ES-I3 (cell line): ENCODE measurements at regions not wholly inside any gene's neighbourhood (a gene's known extent, or its start where the extent isn't known, plus 50 kb on each side); places are given as distances from the start of the nearest gene placed in this dataset.
"Not testable (repeated sequence)": the region's sequence is repeated elsewhere in the genome, so short reads cannot be mapped to it uniquely, and the experiment has no call there.

Experiments
- H3K36me3 ChIP-seq: 2 replicates; pipeline ENCODE4 v1.6.1; 2013; ENCODE audit warnings: mild to moderate bottlenecking, low read length, control low read depth, moderate library complexity; ENCODE audit not compliant: insufficient read depth
- H3K4me1 ChIP-seq: 2 replicates; pipeline ENCODE4 v1.6.1; 2013; ENCODE audit warnings: mild to moderate bottlenecking, control low read depth, low read length; ENCODE audit not compliant: insufficient read depth
- H3K9ac ChIP-seq: 2 replicates; pipeline ENCODE4 v1.6.1; 2013; ENCODE audit warnings: low read depth, mild to moderate bottlenecking, low read length, moderate library complexity
- H3K9me3 ChIP-seq: 2 replicates; pipeline ENCODE4 v1.6.1; 2013; ENCODE audit warnings: mild to moderate bottlenecking, low read length, moderate library complexity; ENCODE audit not compliant: control insufficient read depth, insufficient read depth

DNA sequence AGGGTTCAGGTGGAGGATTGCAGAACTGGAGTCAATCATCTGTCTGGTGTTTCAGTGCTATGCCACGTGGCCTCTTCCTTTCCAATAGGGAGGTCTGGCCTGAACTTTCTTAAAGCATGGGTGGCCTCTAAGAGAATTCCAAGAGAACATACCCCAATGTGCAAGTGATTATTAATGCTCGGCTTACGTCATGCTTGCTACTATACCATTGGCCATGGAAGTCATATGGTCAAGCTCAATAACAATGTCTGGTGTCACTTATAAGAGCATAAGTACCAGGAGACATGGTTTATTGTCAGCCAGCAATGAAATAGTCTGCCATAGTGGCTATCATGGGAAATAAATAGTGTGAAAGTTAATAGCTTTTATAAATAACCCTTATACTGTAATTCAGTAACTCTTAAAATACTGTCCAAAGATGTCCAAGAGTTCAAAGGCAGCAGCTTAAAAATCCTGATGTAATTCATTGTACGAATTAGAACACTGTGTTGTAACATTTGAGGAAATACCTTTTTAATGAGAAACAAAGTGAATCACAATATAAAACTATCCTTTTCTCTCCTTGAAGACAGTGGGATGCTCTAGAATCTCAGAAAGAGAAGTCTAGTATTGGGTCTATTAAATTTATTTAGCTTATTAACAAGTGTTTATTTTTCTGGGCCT lies 355.4 kb upstream of the PRR16 start:
- H3K9me3 ChIP-seq, result no peaks in the 10 kb centered on the region
- no peaks in the 10 kb centered on the region for H3K4me1 ChIP-seq
- no peaks in the 10 kb centered on the region for H3K36me3 ChIP-seq
- H3K9ac ChIP-seq, result no peak overlapping the region

DNA sequence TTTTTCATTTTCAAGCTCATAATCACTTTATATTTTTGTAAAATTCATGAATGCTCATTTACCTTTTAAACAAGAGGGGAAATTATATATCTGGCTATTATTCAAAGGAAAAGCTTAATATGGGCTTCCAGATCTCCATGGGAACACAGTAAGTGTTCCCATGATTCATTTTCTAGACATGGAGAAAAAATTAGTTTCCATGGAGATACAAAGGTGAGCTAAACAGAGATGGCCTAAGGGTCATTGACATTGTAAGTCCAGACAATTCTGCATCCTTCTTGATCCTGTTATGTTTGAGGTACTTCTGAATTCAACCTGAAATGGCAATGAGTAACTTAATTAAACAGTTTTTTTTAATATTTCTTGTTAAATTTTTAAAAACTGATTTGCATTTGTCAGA lies 341.4 kb upstream of the PRR16 start:
- Histone ChIP-seq H3K36me3 (no peaks in the 10 kb centered on the region), H3K4me1 (no peaks in the 10 kb centered on the region), H3K9ac (no peak overlapping the region), H3K9me3 (no peaks in the 10 kb centered on the region; the same call in 1 of the 2 replicates)

GRCh38 chr5:120124031-120124430 lies 340.1 kb upstream of the PRR16 start:
- Histone ChIP-seq H3K9ac (no peak overlapping the region), H3K4me1 (no peaks in the 10 kb centered on the region), H3K9me3 (no peaks in the 10 kb centered on the region; the same call in 1 of the 2 replicates), H3K36me3 (no peaks in the 10 kb centered on the region)

- H3K36me3 ChIP-seq, result no peaks in the 10 kb centered on the region
- H3K9ac ChIP-seq, result no peak overlapping the region
- H3K4me1 ChIP-seq, result no peaks in the 10 kb centered on the region
- no peaks in the 10 kb centered on the region; the same call in 1 of the 2 replicates for H3K9me3 ChIP-seq
Observed at GRCh38 chr5:120124961-120125360, 339.1 kb upstream of the PRR16 start.

- H3K36me3 ChIP-seq, H3K9ac ChIP-seq, H3K9me3 ChIP-seq, H3K4me1 ChIP-seq: not testable (repeated sequence)
Observed at GRCh38 chr5:120132347-120132746, 331.8 kb upstream of the PRR16 start.

DNA sequence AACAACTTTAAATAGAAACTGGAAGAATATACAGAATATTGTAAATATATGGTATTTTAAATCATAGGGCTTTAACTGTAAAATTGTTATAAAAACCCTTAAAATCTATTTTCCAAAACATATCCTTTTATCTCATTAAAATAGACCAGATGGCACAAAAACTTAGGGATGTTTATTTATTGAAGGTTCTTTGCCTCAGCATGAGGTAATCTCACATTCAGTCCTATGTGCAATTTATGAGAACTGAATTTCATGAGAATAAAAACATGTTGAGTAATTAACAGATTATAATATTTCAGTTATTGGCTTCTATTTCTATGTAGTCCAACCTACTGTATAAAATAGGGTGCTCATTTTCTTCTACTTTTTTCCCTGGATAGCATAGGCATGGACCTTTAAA lies 329.2 kb upstream of the PRR16 start:
- no peak overlapping the region for H3K9ac ChIP-seq

DNA sequence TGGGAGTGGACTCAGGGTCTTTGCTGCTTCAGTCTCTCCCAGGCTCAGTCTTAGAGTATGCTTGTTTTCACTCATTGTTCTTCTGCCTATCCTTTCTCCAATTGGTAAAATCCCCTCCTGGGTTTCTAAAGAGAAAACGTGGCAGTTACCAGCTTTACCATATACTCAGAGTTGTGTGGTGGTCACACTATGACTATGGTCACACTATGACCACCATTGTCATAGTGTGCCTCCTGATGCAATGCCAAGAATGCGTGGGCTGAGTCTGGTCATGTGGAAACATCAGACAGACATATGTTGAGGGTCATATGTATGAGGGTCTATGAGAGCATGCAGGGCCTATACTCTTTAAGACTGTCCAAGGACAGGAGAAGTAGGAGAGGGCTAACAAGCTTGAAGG lies 326.5 kb upstream of the PRR16 start:
- Histone ChIP-seq H3K4me1 (no peaks in the 10 kb centered on the region), H3K9ac (no peak overlapping the region), H3K9me3 (no peaks in the 10 kb centered on the region), H3K36me3 (no peaks in the 10 kb centered on the region)

More for the DNA sequence above, 329.2 kb upstream of the PRR16 start:
- Histone ChIP-seq H3K9me3 (no peaks in the 10 kb centered on the region), H3K36me3 (no peaks in the 10 kb centered on the region), H3K4me1 (no peaks in the 10 kb centered on the region)

DNA sequence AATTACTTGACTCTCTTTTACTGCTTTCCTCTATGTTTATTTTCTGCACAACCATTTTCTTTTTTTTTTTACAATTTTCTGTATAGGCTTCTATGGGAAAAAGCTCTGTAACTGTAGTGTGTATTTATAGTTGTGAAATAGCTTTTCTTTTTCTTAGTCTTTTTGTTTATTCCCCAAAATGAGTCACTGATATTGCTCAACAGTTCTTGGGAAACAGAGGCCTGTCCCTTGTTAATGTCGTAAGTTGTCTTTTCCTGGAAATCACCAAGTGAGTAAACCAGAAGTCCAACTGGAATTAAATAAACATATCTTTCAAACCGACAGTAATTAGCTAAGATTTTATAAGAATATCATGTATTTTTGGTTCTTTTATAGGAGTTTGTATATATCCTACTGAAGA lies 325.1 kb upstream of the PRR16 start:
- Histone ChIP-seq H3K36me3 (no peaks in the 10 kb centered on the region), H3K9ac (no peak overlapping the region), H3K9me3 (no peaks in the 10 kb centered on the region), H3K4me1 (no peaks in the 10 kb centered on the region)

GRCh38 chr5:120140501-120140900 lies 323.6 kb upstream of the PRR16 start:
- Histone ChIP-seq H3K36me3 (no peaks in the 10 kb centered on the region), H3K4me1 (no peaks in the 10 kb centered on the region), H3K9me3 (no peaks in the 10 kb centered on the region; the same call in 1 of the 2 replicates), H3K9ac (no peak overlapping the region)

GRCh38 chr5:120141076-120141475 lies 323.0 kb upstream of the PRR16 start:
- no peaks in the 10 kb centered on the region for H3K36me3 ChIP-seq
- peaks cover 5% of the 10 kb centered on the region for H3K9me3 ChIP-seq
- no peak overlapping the region for H3K9ac ChIP-seq
- H3K4me1 ChIP-seq, result no peaks in the 10 kb centered on the region

DNA sequence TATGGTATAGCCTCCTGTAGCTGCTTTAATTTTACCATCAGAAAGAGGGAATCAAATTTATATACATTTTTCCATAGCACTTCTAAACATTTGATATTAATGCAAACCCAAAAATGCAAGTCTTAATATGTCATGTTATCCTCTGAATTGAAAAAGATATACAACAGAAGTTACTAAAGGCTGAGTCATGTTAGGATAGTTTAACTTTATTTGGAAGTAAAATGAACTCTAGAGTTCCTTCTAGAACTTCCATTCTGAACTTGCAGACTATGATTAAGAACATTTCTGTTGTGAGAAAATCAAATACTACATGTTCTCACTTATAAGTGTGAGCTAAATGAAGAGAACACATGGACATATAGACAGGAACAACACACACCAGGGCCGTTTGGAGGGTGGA lies 317.3 kb upstream of the PRR16 start:
- H3K9ac ChIP-seq, result no peak overlapping the region
- no peaks in the 10 kb centered on the region for H3K4me1 ChIP-seq
- peaks cover 11% of the 10 kb centered on the region for H3K9me3 ChIP-seq
- H3K36me3 ChIP-seq, result no peaks in the 10 kb centered on the region

DNA sequence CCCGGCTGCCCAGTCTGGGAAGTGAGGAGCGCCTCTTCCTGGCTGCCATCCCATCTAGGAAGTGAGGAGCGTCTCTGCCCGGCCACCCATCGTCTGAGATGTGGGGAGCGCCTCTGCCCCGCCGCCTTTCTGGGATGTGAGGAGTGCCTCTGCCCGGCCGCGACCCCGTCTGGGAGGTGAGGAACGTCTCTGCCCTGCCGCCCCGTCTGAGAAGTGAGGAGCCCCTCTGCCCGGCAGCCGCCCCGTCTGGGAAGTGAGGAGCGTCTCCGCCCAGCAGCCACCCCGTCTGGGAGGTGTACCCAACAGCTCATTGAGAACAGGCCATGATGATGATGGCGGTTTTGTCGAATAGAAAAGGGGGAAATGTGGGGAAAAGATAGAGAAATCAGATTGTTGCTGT lies 316.2 kb upstream of the PRR16 start:
- not testable (repeated sequence) for H3K36me3 ChIP-seq, H3K4me1 ChIP-seq, H3K9ac ChIP-seq
- peaks cover 11% of the 10 kb centered on the region for H3K9me3 ChIP-seq

DNA sequence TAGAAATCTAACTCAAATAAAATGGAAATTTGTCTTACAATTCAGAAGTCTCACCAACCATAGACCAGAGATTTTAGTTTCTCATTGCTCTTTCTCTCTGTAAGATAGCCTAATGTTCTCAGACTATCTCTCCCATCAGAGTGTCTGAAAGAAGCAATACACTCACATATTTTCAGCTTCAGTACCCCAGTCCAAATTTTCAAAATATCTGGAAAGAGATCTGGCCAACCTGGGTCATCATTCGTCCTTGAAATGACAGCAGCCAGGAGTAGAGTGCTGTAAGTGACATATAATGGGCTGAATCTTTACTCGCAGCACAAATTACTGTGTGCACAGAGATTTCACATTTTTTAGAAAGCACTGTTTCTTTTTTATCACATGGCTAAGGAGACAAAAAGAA lies 313.3 kb upstream of the PRR16 start:
- H3K36me3 ChIP-seq, result no peaks in the 10 kb centered on the region
- H3K9ac ChIP-seq, result no peak overlapping the region
- H3K9me3 ChIP-seq, result peaks cover 10% of the 10 kb centered on the region
- H3K4me1 ChIP-seq, result no peaks in the 10 kb centered on the region

GRCh38 chr5:120151181-120151580 lies 312.9 kb upstream of the PRR16 start:
- Histone ChIP-seq H3K9me3 (peaks cover 6% of the 10 kb centered on the region), H3K36me3 (no peaks in the 10 kb centered on the region), H3K9ac (no peak overlapping the region), H3K4me1 (no peaks in the 10 kb centered on the region)

DNA sequence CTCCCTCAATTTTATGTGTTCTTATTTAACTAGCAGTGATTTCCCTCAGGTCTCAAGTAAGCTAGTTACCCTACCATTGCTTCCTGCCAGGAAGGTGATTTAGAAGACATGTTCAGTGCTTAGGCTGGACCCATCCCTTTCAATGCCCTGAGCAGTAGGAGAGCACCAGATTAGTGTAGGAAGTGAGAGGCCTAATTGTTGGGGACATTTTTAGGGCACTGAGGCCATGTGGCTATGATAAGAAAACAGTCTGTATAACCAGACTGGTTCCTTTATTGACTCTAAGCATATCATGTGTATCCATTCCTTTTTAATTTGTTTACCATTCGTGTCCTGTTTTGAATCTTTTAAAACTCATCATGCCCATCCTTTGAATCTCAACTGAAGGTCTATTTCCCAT lies 312.3 kb upstream of the PRR16 start:
- no peak overlapping the region for H3K9ac ChIP-seq
- H3K36me3 ChIP-seq, result no peaks in the 10 kb centered on the region
- peaks cover 2% of the 10 kb centered on the region; the same call in 1 of the 2 replicates for H3K9me3 ChIP-seq

DNA sequence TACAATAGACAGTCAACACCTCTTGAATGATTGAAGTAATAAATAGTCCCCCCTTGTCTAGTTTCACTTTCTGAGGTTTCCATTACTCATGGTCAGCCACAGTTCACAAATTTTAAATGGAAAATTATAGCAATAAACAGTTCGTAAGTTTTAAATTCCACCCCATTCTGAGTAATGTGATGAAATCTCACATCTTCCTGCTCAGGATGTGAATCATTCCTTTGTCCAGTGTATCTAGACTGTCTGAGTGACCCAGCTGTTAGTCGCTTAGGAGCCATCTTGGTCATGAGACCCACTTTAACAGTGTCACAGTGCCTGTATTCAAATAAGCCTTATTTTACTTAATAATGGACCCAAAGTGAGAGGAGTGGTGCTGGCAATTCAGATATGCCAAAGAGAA lies 311.6 kb upstream of the PRR16 start:
- no peaks in the 10 kb centered on the region for H3K36me3 ChIP-seq
- H3K9me3 ChIP-seq, result no peaks in the 10 kb centered on the region
- no peak overlapping the region for H3K9ac ChIP-seq
- no peaks in the 10 kb centered on the region for H3K4me1 ChIP-seq

More for the DNA sequence above, 312.3 kb upstream of the PRR16 start:
- no peaks in the 10 kb centered on the region for H3K4me1 ChIP-seq
